ENCODE measurements at regions not wholly inside any gene's neighbourhood (a gene's known extent, or its start where the extent isn't known, plus 50 kb on each side); places are given as distances from the start of the nearest gene placed in this dataset.
"Not testable (repeated sequence)": the region's sequence is repeated elsewhere in the genome, so short reads cannot be mapped to it uniquely, and the experiment has no call there.

GRCh38 chr6:58003417-58004167, 686.2 kb downstream of the PRIM2 start:
- in situ Hi-C loops (cut with MboI; ENCODE audit: low pct_unique_long_range_greater_than_20kb, low sequenced_read_pairs, unreplicated experiment); DNase-seq (ENCODE audit: low spot score): not testable (repeated sequence)
- TF ChIP-seq CTCF (IDR thresholded peaks at IDR 0.05; ENCODE audit: extremely low read depth, insufficient read depth, missing control alignments): peak; percentile 21

GRCh38 chr6:58007334-58008000, 690.0 kb downstream of the PRIM2 start:
- DNase-seq (ENCODE audit: low spot score); in situ Hi-C loops (cut with MboI; ENCODE audit: low pct_unique_long_range_greater_than_20kb, low sequenced_read_pairs, unreplicated experiment): not testable (repeated sequence)

- DNase-seq (ENCODE audit: low spot score); in situ Hi-C loops (cut with MboI; ENCODE audit: low pct_unique_long_range_greater_than_20kb, low sequenced_read_pairs, unreplicated experiment): not testable (repeated sequence)
These were observed 690.5 kb downstream of the PRIM2 start for GRCh38 chr6:58008001-58008335.

- DNase-seq (ENCODE audit: low spot score); in situ Hi-C loops (cut with MboI; ENCODE audit: low pct_unique_long_range_greater_than_20kb, low sequenced_read_pairs, unreplicated experiment): not testable (repeated sequence)
These were observed 694.6 kb downstream of the PRIM2 start for GRCh38 chr6:58011954-58012600.

GRCh38 chr6:58016614-58017013, 699.2 kb downstream of the PRIM2 start:
- in situ Hi-C loops (cut with MboI; ENCODE audit: low pct_unique_long_range_greater_than_20kb, low sequenced_read_pairs, unreplicated experiment); DNase-seq (ENCODE audit: low spot score): not testable (repeated sequence)

- DNase-seq (ENCODE audit: low spot score); in situ Hi-C loops (cut with MboI; ENCODE audit: low pct_unique_long_range_greater_than_20kb, low sequenced_read_pairs, unreplicated experiment): not testable (repeated sequence)
These were observed 710.8 kb downstream of the PRIM2 start for GRCh38 chr6:58028188-58028587.

GRCh38 chr6:58038213-58038612, 720.8 kb downstream of the PRIM2 start:
- DNase-seq (ENCODE audit: low spot score); in situ Hi-C loops (cut with MboI; ENCODE audit: low pct_unique_long_range_greater_than_20kb, low sequenced_read_pairs, unreplicated experiment): not testable (repeated sequence)

- in situ Hi-C loops (cut with MboI; ENCODE audit: low pct_unique_long_range_greater_than_20kb, low sequenced_read_pairs, unreplicated experiment); DNase-seq (ENCODE audit: low spot score): not testable (repeated sequence)
These were observed 729.2 kb downstream of the PRIM2 start for GRCh38 chr6:58046584-58046983.

GRCh38 chr6:58047389-58047788, 730.0 kb downstream of the PRIM2 start:
- in situ Hi-C loops (cut with MboI; ENCODE audit: low pct_unique_long_range_greater_than_20kb, low sequenced_read_pairs, unreplicated experiment); DNase-seq (ENCODE audit: low spot score): not testable (repeated sequence)

- in situ Hi-C loops (cut with MboI; ENCODE audit: low pct_unique_long_range_greater_than_20kb, low sequenced_read_pairs, unreplicated experiment); DNase-seq (ENCODE audit: low spot score): not testable (repeated sequence)
These were observed 730.4 kb downstream of the PRIM2 start for GRCh38 chr6:58047865-58048264.

- DNase-seq (ENCODE audit: low spot score); in situ Hi-C loops (cut with MboI; ENCODE audit: low pct_unique_long_range_greater_than_20kb, low sequenced_read_pairs, unreplicated experiment): not testable (repeated sequence)
These were observed 738.2 kb downstream of the PRIM2 start for GRCh38 chr6:58055465-58056176.

GRCh38 chr6:58059701-58060100, 742.3 kb downstream of the PRIM2 start:
- DNase-seq (ENCODE audit: low spot score); in situ Hi-C loops (cut with MboI; ENCODE audit: low pct_unique_long_range_greater_than_20kb, low sequenced_read_pairs, unreplicated experiment): not testable (repeated sequence)

GRCh38 chr6:58063542-58063941, 746.1 kb downstream of the PRIM2 start:
- in situ Hi-C loops (cut with MboI; ENCODE audit: low pct_unique_long_range_greater_than_20kb, low sequenced_read_pairs, unreplicated experiment): not testable (repeated sequence)

GRCh38 chr6:58067867-58068548, 750.6 kb downstream of the PRIM2 start:
- DNase-seq (ENCODE audit: low spot score); in situ Hi-C loops (cut with MboI; ENCODE audit: low pct_unique_long_range_greater_than_20kb, low sequenced_read_pairs, unreplicated experiment): not testable (repeated sequence)

More at GRCh38 chr6:58063542-58063941, 746.1 kb downstream of the PRIM2 start:
- DNase-seq (ENCODE audit: low spot score): not testable (repeated sequence)
